NCI-H1436 treated with DMSO at 0.1 percent for 48 hours (cell line): ENCODE measurements at regions not wholly inside any gene's neighbourhood (a gene's known extent, or its start where the extent isn't known, plus 50 kb on each side); places are given as distances from the start of the nearest gene placed in this dataset.
"Not testable (repeated sequence)": the region's sequence is repeated elsewhere in the genome, so short reads cannot be mapped to it uniquely, and the experiment has no call there.

Experiments used
- DNase-seq: peaks from one replicate; lab custom pipeline; 2025; lab: John Stamatoyannopoulos, UW

DNA sequence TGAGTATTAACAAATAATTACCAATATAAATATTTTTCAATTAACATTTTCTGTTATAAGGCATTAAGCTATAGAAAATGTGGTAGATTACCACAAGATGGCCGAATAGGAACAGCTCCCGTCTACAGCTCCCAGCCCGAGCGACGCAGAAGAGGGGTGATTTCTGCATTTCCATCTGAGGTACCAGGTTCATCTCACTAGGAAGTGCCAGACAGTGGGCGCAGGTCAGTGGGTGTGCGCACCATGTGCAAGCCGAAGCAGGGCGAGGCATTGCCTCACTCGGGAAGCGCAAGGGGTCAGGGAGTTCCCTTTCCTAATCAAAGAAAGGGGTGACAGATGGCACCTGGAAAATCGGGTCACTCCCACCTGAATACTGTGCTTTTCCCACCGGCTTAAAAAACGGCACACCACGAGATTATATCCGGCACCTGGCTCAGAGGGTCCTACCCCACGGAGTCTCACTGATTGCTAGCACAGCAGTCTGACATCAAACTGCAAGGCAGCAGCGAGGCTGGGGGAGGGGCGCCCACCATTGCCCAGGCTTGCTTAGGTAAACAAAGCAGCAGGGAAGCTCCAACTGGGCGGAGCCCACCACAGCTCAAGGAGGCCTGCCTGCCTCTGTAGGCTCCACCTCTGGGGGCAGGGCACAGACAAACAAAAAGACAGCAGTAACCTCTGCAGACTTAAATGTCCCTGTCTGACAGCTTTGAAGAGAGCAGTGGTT, 808.4 kb downstream of the FSCB start:
- DNase-seq = not testable (repeated sequence)

DNA sequence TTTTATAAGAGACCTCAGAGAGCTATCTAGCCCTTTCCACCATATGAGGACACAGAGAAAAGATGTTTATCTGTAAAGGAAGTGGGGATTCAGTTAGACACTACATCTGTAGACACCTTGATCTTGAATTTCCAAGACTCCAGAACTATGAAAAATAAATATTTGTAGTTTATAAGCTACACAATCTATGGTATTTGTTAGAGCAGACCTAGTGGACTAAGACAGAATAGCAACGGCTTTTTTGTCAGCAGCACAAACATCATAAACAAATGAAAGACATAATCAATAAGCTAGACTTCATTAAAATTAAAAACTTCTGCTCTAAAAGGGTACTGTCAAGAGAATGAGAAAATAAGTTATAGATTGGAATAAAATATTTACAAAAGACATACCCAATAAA, 810.1 kb downstream of the FSCB start:
- no peak for DNase-seq

DNA sequence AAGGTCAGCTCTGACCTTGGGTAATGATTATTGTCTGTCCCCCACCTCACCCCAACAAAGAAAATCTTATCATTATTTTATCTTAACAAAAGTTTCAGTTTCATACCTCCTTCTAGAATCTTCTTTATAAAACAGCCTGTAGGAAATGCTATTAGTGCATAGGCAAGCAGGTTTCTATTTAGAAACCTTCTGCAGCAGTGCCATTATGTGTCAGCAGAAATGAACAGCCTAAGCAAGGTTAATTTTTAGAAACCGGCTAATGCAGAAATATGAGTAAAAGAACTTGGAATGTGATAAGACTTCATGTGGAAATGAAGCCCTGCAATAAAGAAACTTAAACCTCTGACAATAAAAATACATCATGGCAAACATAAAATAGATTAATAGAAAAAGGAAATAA, 814.4 kb downstream of the FSCB start:
- DNase-seq = no peak

DNA sequence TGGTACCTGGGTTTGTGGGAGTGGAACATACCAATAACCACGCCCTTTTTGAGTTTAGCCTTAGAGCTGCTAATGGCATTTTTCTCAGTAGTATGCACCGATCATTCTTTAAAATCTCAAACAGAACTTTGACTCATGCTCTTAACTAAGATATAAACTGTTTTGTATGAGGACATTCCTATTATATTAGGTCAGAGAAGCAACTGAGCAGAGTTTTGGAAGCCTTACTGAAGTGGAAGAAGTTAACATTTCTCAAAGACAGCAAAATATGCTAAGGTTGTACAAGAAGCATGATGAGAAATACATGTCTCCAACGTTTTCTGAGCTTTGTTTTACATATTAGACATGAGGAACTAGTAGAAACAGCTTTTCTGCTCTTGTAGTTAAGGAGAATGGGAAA, 819.2 kb downstream of the FSCB start:
- no peak for DNase-seq

DNA sequence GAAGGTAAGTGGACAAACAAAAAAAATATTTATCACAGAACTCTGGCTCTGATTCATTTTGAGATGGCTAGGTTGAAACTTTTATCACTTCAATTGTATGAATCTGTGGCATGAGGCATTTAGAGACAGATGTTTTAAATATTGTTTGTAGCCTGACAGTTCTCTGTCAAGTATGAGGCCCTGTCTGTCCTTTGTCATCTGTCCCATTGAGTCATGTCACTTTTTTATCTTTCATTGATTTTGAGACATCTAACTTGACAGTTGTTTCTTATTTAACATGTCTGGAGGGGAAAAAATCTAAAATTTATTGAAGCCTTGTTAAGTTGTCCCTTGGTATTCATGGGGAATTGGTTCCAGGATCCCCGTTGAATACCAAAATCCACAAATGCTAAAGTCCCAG, 829.5 kb downstream of the FSCB start:
- no peak for DNase-seq

DNA sequence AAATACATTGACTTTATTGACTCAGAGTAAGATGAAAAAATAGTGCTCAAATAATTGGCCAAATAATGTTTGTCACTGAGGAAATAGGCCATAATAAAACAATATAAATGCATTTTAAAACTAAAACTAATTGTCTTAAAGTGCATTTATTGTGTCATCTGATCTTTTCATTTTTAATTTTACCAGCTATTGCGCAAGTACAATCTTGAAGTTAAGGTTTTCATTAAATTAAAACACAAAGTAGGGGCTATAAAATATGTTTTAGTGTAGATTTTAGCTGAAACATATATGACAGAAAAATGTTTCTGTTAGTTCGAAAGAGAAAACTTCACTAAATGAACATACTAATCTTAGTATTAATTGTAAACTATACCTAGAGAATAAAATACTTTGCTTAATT, 832.8 kb downstream of the FSCB start:
- no peak for DNase-seq

DNA sequence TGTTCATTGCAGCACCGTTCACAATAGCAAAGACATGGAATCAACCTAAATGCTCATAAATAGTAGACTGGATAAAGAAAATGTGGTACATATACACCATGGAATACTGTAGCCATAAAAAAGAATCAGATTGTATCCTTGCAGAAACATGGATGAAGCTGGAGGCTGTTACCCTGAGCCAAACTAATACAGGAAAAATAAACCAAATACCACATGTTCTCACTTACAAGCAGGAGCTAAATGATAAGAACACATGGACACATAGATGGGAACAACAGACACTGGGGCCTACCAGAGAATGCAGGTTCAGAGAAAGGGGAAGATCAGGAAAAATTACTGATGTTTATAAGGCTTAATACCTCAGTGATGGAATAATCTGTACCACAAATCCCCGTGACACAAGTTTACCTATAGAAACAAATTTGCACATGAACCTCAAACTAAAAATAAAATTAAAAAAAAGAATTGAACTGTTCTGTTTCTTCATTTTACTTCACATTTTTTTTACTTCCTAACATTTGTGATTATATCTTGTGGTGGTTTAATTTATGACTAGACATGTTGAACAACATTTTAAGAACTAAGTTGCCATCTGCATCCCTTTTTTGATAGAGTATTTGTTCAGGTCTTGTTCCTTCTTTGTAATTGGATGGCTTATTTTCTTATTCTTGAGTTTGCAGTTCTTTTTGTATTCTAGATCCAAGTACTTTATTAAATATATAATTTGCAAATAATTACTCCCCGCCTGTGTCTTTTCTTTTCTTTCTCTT, 835.2 kb downstream of the FSCB start:
- no peak for DNase-seq

DNA sequence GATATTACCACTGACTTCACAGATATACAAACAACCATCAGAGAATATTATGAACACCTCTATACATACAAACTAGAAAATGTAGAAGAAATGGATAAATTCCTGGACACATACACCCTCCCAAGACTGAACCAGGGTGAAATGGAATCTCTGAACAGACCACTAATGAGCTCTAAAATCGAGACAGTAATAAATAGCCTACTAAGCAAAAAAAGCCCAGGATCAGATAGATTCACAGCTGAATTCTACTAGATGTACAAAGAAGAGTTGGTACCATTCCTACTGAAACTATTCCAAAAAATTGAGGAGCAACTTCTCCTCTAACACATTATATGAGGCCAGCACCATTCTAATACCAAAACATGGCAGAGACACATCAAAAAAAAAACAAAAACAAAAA, 837.7 kb downstream of the FSCB start:
- DNase-seq = no peak

DNA sequence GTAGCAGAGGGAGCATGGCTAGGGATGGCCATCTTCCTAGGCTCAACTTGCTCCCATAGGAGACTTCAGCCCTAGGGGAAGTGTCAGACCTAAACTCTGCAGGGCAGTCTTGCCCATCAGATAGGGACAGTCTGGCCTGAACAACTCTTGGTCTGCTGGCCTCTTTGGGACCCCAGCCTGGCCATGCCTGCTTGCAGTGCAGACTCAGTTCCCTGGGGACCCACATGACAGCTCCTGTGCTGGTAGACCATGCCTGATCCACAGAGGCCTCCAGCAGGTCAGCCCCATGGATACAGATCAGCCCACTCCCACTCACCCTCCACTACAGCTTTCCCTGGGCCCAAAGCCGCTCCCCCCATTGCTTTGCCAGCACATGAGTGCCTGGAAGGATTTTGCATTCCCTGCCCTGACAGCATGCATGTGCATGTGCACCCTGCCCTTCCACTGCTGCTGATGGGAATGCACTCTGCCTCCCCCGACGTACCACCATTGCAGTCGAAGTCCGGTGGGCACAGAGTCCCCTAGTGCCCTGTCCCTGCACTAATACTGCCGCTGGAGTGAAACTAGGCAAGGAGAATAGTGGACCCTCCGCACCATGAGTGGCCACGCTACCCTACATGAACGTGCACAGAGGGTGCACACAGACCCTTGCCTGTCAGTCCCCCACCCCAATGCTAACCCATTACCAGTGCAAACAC, 841.4 kb downstream of the FSCB start:
- no peak for DNase-seq

DNA sequence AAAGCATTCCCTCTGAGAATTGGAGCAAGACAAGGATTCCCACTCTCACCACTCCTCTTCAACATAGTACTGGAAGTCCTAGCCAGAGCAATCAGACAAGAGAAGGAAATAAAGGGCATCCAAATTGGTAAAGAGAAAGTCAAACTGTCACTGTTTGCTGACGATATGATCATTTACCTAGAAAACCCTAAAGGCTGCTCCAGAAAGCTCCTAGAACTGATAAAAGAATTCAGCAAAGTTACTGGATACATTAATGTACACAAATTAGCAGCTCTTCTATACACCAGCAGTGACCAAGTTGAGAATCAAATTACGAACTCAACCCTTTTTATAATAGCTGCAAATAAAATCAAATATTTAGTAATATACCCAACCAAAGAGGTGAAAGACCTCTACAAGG, 851.9 kb downstream of the FSCB start:
- not testable (repeated sequence) for DNase-seq

DNA sequence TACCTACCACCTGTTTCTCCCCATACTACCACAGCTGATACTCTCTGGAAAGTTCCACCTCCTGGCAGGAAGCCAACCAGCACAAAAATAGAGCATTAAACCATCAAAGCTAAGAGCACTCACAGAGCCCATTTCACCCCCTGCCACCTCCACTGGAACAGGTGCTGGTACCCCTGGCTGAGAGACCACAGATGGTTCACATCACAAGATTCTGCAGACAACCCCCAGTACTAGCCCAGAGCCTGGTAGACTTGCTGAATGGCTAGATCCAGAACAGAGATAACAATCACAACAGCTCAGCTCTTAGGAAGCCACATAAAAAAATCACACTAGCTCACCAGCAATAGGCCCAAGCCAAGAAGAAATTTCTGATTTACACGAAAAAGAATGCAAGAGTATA, 855.2 kb downstream of the FSCB start:
- no peak for DNase-seq

DNA sequence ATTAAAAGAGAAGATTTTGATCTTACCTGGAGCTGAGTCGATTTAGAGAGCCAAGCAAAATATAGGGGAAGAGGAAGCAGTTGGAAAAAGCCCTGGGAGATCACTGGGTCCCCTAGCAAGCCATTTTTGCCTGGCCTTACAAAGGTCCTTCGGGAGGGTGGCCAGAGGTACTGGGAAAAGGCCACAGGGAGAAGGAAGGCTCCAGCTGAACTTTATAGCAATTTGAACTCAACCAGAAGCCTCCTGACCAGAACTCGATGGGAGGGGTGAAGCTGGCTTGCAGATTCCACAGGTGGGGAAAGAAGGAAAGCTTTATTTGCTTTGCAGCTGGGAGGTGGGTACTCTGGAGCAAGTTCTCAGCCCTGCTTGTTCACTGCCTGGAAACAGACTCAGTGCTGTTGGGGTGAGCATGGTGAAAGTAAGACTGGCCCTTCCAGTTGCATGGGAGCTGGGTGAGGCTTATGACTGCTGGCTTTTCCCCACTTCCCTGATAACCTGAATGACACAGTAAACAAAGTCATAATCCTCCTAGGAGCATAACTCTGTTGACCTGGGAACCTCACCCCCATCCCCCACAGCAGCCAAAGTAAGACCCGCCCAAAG, 855.8 kb downstream of the FSCB start:
- DNase-seq = no peak

DNA sequence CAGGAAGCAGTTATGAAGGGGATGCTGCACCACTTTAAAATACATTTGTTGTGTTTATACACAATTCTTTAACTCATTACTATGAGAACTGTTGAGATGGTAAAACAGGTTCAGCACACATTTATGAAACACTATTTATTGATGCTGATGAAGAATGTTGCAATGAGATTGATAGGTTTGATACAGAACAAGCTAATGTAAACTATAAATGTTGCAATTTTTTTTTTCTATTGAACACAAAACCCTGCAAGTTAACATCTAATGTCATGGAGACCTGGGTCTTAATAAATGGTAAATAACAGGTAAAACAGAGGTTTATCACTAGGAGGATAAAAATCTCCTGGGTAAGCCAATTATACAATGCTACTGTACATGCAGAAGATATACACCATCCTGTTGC, 857.6 kb downstream of the FSCB start:
- DNase-seq = no peak

DNA sequence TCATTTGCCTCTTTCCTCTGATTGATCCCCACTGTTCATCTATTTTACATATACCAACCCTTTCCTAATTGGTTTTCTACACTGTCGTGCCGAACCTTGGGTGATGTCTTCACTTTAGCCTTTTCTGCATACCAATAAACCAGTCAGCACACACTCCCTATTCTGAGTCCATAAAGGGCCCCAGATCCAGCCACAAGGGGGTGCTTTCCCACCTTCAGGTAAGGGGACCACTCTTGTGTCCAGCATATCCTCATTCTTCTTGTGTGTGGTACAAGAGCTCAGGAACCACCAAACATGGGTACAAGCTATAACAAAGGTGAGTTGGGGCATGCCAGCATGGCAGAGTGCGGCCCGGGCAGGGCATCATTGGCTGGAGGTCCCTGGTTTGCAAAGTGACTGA, 859.8 kb downstream of the FSCB start:
- DNase-seq = no peak

DNA sequence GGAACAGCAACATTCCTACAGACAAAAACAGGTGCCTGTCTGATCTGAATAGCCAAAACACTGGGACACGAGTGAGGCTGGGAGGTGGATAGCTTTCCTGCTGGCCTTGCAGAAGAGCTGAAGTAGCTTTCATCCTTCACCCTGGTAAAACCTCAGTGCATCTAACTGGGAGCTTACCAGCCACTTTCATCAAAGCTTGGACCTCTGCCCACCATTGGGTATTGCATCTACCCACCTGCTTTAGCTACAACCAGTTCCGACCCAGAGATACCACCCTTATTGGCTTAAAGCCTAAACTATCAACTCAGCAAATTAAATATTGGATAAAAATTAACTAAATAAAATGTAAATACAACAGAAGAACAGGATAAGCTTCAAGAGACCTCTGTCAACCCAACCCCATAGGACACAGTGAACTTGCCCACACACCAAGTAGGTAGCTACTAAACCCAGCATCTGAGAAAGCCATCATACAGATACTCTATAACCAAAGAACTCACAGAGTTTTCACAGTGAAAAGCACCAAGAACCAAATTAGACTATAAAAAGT, 866.3 kb downstream of the FSCB start:
- DNase-seq = no peak

DNA sequence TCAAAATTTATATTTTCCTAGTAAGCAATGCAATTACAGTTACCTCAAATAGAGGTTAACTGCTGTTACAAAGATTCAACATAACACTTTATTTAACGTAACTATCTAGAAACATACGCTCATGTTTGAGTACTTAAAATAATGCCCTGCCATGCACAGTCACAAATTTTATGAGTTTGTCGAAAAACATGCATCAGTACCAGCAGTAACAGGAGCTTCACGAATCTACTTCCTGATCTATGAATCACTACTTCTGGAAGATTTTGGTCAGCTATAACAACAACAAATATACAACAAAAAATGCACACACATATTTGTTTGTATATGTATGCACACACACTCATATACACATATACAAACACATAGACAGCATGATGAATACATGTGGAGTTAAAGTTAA, 881.8 kb downstream of the FSCB start:
- no peak for DNase-seq

DNA sequence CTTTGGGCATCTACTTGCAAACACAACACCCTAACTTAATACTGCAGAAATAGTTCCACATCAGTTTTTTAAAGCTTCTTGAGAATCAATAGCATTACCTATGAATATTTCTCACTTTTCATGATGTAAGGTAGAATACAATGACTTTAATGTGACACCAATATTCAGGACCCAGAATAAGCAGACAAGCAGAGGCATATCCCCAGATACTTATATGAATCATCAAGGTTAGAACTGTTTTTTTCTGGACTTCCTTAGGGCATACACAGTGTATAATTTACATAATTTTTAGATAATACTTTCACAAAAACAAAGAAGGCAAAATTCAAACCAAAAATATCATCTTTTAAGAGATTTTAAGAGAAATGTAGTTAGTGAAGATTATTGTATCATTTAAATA, 885.8 kb downstream of the FSCB start:
- no peak for DNase-seq

DNA sequence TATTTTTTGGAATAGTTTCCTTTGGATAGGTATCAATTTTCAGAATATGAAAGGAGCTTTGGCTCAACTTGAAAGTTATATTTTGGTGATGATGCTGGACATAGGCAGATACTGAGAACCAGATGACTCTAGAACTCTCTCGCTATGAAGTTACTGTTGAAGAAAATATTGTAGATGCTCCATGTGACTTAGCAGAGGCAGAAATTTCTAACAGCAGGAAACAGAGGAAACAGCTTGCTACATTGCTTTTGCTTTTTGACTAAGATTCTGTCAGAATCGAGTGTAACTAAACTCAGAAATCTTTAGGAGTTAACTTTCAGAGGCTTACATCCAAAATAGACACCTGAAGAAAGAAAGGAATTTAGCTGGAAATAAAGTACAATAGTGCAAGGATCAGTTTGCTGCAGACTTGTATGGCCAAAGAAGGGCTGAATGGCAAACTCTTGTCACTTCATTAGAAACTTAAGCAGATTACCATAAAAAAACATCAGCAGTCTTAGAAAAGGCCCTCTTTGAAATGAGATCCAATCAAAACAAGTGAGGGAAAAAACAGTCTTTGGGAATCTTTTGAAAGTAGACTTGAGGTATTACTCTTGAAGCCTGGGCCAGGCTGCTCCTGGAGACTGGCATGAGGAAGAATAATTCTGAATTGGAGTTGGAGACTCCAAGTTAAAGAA, 911.8 kb downstream of the FSCB start:
- no peak for DNase-seq

DNA sequence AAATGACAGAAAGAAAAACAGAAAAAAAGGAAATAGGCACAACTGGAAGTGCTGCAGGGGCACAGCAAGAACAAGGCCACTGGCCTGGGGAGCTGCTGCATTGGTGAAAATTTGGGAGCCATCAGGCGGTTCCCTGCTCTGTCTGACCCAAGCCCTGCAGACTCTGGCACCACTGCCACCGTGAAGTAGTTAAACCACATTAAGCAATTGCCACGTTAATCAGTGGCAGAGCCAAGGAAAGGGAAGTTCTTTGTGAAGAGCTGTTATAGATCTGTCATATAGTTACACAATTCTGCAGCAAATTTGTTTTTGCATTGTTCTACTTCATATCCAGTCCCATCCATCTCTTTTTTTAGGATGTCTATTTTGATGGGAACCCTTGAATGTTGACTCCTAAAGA, 915.3 kb downstream of the FSCB start:
- no peak for DNase-seq

DNA sequence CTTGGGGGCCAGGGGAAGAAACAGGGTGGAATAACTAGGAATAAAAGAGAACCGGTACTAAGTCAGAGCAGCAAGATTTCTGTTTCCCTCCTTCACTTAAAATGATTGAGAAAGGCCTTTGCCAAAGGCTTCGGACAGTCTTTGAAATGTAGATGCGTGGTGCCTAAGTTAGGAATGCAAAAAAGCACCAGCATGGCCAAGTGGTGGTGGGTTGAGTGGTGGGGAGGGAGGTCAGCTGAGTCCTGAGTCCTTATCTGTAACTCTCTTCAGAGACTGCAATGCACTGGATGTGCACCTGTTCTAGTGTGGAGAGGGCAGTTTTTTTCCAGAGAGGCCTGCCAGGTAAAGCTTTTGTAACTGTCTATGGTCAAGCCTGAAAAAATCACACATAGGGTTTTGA, 919.9 kb downstream of the FSCB start:
- DNase-seq = no peak

DNA sequence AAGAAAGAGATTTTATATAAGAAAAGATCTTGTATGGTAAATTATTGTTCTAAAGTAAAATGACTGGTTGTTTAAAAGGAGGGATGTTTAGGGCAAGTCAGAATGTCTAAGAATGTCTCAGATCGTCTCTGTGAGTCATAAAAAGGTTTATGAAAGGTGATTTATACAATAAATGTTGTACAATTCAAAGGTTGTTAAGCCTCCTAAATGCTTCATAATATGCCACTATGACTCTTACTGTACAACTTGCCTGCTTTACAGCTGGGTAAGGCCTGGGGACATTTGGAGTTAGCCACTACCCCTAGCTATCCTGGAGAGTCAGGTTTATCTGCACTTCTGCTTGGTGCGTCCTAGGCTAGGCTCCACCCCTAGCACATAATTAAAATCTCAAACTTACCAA, 927.4 kb downstream of the FSCB start:
- DNase-seq = no peak

DNA sequence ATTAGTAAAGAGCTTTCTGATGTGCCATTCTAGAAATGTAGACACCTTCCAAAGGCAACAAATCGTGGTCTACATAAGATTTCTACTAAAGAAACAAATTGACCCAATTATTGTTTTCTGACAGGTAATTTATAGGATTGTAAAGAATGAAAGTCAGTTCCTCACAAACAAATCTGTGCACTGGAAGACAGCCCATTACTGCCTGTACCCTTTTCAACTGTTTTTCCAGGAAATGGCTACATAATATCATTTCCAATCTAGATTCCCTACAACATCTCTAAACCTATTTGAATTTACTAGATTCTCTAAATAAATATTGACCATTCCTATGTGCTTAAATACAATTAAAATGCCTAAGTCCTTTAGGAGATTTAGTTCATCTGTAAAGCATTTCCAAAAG, 939.1 kb downstream of the FSCB start:
- no peak for DNase-seq
